Tibial artery (tissue), 4 donors: ENCODE measurements at regions not wholly inside any gene's neighbourhood (a gene's known extent, or its start where the extent isn't known, plus 50 kb on each side); places are given as distances from the start of the nearest gene placed in this dataset.

Source experiments
- DNase-seq, 2 donors: peaks; one replicate each; pipeline ENCODE4 v3.0.0-alpha.2; 2019
- H3K27ac ChIP-seq, 2 donors: fragments of 200-600 bp; sonication (generic) in 1 of 2; 1 replicate in 1 of 2; 2 replicates in 1 of 2; pipeline ENCODE4 v1.5.1; 2018 to 2019; ENCODE audit warnings: mild to moderate bottlenecking in 1 of 2
- H3K27me3 ChIP-seq, 2 donors: fragments of 200-600 bp; sonication (generic) in 1 of 2; one replicate each; pipeline versions ENCODE4 v1.5.1 to v1.6.0; 2016 to 2019
- H3K36me3 ChIP-seq, 3 donors: fragments of 200-600 bp; sonication (generic) in 2 of 3; one replicate each; pipeline ENCODE4 v1.5.1; 2016 to 2019; ENCODE audit warnings: mild to moderate bottlenecking in 2 of 3
- H3K4me1 ChIP-seq, 4 donors: fragments of 200-600 bp; sonication (generic) in 2 of 4; 1 replicate in 3 of 4; 2 replicates in 1 of 4; pipeline ENCODE4 v1.5.1; 2016 to 2019
- H3K4me3 ChIP-seq, 2 donors: fragments of 200-600 bp; sonication (generic) in 1 of 2; 1 replicate in 1 of 2; 2 replicates in 1 of 2; pipeline ENCODE4 v1.5.1; 2018 to 2019; ENCODE audit warnings: mild to moderate bottlenecking in 2 of 2
- H3K9me3 ChIP-seq, 3 donors: fragments of 200-600 bp; sonication (generic) in 1 of 3; one replicate each; pipeline ENCODE4 v1.5.1; 2016 to 2019
- intact Hi-C: fragments of 100-400 bp; cut with DNase I; formaldehyde crosslinking; loops from one replicate; pipeline ENCODE4 v1.15.0; 2023; ENCODE audit warnings: low total_unique reads
- TF ChIP-seq, protein P1 (sequence below), 2 experiments: fragments of 200-600 bp in 1 of 2; fragments of 450-650 bp in 1 of 2; IDR thresholded peaks; one replicate each; pipeline ENCODE4 v1.5.1; 2017 to 2019; ENCODE audit warnings: antibody characterized with exemption in 2 of 2, mild to moderate bottlenecking in 1 of 2, moderate library complexity in 1 of 2

- intact Hi-C loops, result loop anchor here (5.0 kb wide), 1 partner anchor 99 kb away; the partner anchor contains the start of gene RAMP3
- Histone ChIP-seq H3K27me3 (peaks cover 0 to 11% of the 10 kb centered on the region in 2 donors), H3K9me3 (no peaks in the 10 kb centered on the region), H3K4me1 (no peaks in the 10 kb centered on the region), H3K27ac (no peak overlapping the region), H3K36me3 (no peaks in the 10 kb centered on the region), H3K4me3 (no peak overlapping the region)
- DNase-seq, result no peak
- TF ChIP-seq, protein P1, sequence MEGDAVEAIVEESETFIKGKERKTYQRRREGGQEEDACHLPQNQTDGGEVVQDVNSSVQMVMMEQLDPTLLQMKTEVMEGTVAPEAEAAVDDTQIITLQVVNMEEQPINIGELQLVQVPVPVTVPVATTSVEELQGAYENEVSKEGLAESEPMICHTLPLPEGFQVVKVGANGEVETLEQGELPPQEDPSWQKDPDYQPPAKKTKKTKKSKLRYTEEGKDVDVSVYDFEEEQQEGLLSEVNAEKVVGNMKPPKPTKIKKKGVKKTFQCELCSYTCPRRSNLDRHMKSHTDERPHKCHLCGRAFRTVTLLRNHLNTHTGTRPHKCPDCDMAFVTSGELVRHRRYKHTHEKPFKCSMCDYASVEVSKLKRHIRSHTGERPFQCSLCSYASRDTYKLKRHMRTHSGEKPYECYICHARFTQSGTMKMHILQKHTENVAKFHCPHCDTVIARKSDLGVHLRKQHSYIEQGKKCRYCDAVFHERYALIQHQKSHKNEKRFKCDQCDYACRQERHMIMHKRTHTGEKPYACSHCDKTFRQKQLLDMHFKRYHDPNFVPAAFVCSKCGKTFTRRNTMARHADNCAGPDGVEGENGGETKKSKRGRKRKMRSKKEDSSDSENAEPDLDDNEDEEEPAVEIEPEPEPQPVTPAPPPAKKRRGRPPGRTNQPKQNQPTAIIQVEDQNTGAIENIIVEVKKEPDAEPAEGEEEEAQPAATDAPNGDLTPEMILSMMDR (IDR thresholded peaks at IDR 0.05), result no peak
Observed at GRCh38 chr7:45256309-45256708, 98.7 kb downstream of the RAMP3 start.

DNA sequence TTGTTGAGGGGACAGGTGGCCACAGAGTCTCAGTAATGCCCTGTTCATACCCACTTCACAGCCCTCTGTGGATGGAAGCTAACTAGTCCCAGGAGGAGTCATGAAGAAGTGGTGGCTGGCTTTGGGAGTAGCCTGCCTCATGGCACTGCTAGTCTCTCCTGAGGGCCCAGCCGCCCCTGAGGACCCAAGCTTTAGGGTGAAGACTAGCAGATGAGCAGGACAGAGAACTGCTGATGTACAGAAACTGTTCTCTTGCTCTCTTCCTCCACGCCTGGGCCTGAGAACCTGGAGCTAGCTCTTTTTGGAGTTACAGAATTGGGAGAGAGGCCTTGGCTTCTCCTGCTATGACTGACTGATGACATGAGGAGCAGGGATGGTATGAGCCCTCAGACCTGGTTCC, 99.2 kb downstream of the RAMP3 start:
- intact Hi-C loops, result loop anchor here (5.0 kb wide), 1 partner anchor 99 kb away; the partner anchor contains the start of gene RAMP3
- H3K4me3 ChIP-seq, result no peak overlapping the region
- no peak for DNase-seq
- H3K4me1 ChIP-seq, result no peaks in the 10 kb centered on the region
- H3K36me3 ChIP-seq, result no peaks in the 10 kb centered on the region
- H3K27ac ChIP-seq, result no peak overlapping the region
- H3K9me3 ChIP-seq, result no peaks in the 10 kb centered on the region
- TF ChIP-seq, protein P1 (IDR thresholded peaks at IDR 0.05), result no peak
- peaks cover 0 to 11% of the 10 kb centered on the region in 2 donors for H3K27me3 ChIP-seq

GRCh38 chr7:45257284-45257683, 99.7 kb downstream of the RAMP3 start:
- Histone ChIP-seq H3K4me3 (no peak overlapping the region), H3K27me3 (peaks cover 0 to 11% of the 10 kb centered on the region in 2 donors), H3K27ac (no peak overlapping the region), H3K36me3 (no peaks in the 10 kb centered on the region), H3K4me1 (no peaks in the 10 kb centered on the region), H3K9me3 (no peaks in the 10 kb centered on the region)
- intact Hi-C loops, result loop anchor here (5.0 kb wide), 1 partner anchor 100 kb away; the partner anchor contains the start of gene RAMP3
- TF ChIP-seq, protein P1 (IDR thresholded peaks at IDR 0.05), result no peak
- no peak for DNase-seq

DNA sequence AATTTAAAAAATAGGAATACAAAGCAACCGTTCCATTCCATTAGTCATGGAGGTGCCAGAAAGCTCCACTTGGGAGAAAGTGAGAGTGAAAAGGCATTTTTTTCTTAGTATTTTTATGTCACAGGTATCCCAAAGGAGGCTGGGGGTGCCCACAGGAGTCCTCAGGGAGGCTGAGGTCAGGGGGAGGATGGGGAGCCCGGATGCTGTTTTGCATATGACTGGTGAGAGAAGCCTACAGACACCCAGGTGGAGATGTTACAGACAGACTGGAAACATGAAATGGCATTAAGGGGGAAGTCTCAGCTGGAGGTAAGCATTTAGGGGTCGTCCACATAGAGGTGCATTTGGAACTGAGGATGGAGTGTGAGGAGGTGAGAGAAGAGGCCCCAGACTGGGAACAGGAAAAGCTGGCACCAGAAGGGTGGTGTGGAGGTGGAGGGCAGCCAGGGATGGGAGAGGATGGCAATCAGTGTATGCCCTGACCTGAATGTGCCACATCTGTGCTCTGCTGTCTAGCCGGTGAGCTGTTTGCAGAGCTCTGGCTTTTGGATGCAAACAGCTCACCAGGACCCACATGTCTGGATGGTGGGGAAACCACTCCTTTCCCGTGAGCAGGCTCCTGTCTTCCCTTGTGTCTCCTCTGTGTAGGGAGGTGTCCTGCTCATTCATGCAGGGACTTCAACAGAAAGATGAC, 101.1 kb downstream of the RAMP3 start:
- H3K4me1 ChIP-seq, result no peaks in the 10 kb centered on the region
- intact Hi-C loops, result loop anchor here (5.0 kb wide), 1 partner anchor 101 kb away; the partner anchor contains the start of gene RAMP3
- TF ChIP-seq, protein P1 (IDR thresholded peaks at IDR 0.05), result no peak
- no peaks in the 10 kb centered on the region for H3K9me3 ChIP-seq
- peaks cover 0 to 11% of the 10 kb centered on the region in 2 donors for H3K27me3 ChIP-seq
- DNase-seq, result no peak
- no peaks in the 10 kb centered on the region for H3K36me3 ChIP-seq
- H3K4me3 ChIP-seq, result no peak overlapping the region
- H3K27ac ChIP-seq, result no peak overlapping the region

GRCh38 chr7:45259227-45259596, 101.6 kb downstream of the RAMP3 start:
- peaks cover 0 to 11% of the 10 kb centered on the region in 2 donors for H3K27me3 ChIP-seq
- DNase-seq, result no peak
- H3K36me3 ChIP-seq, result no peaks in the 10 kb centered on the region
- no peak overlapping the region for H3K4me3 ChIP-seq
- H3K4me1 ChIP-seq, result no peaks in the 10 kb centered on the region
- TF ChIP-seq, protein P1 (IDR thresholded peaks at IDR 0.05), result no peak
- H3K9me3 ChIP-seq, result no peaks in the 10 kb centered on the region
- no peak overlapping the region for H3K27ac ChIP-seq
- intact Hi-C loops, result loop anchor here (5.0 kb wide), 1 partner anchor 102 kb away; the partner anchor contains the start of gene RAMP3
